GM13976 (cell line): ENCODE measurements at regions not wholly inside any gene's neighbourhood (a gene's known extent, or its start where the extent isn't known, plus 50 kb on each side); places are given as distances from the start of the nearest gene placed in this dataset.

ENCODE experiments used
- DNase-seq: peaks from one replicate; pipeline ENCODE4 v3.0.0; 2012; ENCODE audit warnings: low spot score
- in situ Hi-C: fragments of 300-500 bp; cut with MboI; formaldehyde crosslinking; loops from one replicate; pipeline ENCODE4 v1.12.0; 2022; ENCODE audit warnings: low sequenced_read_pairs, mixed read lengths, inconsistent platforms; ENCODE audit not compliant: unreplicated experiment
- TF ChIP-seq, protein P1 (sequence below): IDR thresholded peaks from 2 replicates; pipeline ENCODE4 v1.5.1; 2012; ENCODE audit warnings: borderline replicate concordance, mild to moderate bottlenecking; ENCODE audit not compliant: insufficient read depth; ENCODE audit errors: extremely low read depth, missing control alignments, control extremely low read depth

DNA sequence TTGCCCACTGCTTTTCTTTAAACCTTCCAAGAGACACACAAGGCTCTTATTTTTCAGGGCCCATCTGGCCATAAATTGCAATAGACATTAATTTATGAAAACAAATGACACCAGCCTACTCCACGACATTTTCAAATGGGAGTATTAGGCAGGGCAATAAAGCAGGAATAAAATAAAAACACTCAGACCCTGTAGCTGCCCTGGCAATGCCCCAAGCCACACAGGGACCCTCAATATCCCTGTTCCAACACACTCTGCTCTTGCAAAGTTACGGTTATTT lies 550.8 kb upstream of the TNP1 start:
- DNase-seq = no peak
- TF ChIP-seq, protein P1, sequence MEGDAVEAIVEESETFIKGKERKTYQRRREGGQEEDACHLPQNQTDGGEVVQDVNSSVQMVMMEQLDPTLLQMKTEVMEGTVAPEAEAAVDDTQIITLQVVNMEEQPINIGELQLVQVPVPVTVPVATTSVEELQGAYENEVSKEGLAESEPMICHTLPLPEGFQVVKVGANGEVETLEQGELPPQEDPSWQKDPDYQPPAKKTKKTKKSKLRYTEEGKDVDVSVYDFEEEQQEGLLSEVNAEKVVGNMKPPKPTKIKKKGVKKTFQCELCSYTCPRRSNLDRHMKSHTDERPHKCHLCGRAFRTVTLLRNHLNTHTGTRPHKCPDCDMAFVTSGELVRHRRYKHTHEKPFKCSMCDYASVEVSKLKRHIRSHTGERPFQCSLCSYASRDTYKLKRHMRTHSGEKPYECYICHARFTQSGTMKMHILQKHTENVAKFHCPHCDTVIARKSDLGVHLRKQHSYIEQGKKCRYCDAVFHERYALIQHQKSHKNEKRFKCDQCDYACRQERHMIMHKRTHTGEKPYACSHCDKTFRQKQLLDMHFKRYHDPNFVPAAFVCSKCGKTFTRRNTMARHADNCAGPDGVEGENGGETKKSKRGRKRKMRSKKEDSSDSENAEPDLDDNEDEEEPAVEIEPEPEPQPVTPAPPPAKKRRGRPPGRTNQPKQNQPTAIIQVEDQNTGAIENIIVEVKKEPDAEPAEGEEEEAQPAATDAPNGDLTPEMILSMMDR = no peak
- in situ Hi-C loops = no loop called here

DNA sequence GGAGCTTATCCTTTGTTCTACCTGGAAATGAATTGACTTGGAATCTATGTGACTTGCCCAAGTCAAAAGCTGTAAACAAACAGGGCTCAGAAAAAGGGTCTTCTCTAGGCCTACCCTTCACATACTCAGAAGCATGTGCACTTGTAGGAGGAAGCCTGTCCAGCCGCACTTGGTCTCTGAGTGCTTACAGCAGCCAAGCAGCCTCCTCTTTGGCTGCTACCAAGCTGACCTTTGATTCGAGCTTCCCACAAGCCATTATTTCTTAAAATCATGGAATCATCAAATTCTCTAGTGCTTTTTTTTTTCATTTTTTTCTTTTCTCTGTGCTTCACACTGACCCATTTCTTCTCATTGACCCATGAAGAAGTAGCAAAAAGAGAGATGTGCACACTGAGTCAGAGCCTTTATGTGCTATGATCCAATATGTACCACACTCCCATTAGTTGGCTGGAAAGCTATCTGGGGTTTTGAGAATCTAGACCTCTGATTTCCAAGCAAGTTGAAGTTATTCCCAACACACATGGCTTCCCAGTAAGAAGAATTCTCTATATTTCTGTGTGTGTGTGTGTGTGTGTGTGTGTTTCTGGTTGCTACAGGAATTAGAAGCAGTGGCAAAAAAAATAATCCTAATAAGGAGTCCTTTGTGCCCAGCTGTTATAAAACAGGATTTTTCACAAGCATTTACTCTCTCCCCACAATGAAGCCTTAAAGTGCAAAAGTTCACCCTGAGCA lies 550.3 kb upstream of the TNP1 start:
- no peak for DNase-seq
- TF ChIP-seq, protein P1 = no peak
- in situ Hi-C loops = no loop called here

DNA sequence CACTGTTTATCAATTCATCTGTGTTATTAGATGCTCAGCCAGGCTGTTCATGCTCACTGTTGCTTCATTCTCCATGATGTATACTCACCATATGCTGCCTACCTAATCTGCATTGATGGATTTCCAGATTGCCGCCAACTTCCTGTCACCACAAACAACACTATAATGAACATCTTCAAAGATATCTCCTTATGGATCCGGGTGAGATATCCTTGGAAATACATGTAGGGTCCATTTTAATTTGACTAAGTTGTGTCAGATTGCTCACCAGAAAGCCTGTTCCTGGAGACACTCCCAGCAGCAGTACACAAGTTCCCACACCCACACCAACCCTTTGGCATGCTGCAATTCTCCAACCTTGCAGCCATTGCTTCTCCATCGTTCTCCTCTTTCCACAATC lies 547.5 kb upstream of the TNP1 start:
- in situ Hi-C loops = no loop called here
- no peak for DNase-seq
- TF ChIP-seq, protein P1 = no peak

DNA sequence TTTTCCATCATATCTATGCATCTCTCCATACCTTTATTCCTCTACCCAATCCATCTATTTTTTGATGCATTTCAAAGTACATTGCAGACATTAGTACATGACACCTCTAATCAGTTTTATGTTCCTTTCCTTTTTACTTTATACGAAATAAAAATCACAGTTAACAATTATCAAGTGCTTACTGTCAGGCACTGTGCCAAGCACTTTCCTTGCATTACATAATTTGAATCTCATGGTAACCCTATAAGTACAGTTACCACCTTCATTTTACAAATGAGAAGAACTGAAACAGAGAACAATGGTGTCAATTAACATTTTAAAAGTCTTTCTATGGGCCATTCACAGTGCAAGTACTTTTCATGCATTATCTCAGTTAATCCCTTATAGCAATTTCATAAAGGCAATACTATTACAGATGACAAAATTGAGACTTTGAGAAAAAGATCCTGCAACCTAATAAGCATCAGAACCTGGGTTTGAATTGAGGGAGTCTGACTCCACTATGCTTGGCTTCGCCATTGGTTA lies 544.4 kb upstream of the TNP1 start:
- TF ChIP-seq, protein P1 = no peak
- DNase-seq = no peak
- in situ Hi-C loops = no loop called here

DNA sequence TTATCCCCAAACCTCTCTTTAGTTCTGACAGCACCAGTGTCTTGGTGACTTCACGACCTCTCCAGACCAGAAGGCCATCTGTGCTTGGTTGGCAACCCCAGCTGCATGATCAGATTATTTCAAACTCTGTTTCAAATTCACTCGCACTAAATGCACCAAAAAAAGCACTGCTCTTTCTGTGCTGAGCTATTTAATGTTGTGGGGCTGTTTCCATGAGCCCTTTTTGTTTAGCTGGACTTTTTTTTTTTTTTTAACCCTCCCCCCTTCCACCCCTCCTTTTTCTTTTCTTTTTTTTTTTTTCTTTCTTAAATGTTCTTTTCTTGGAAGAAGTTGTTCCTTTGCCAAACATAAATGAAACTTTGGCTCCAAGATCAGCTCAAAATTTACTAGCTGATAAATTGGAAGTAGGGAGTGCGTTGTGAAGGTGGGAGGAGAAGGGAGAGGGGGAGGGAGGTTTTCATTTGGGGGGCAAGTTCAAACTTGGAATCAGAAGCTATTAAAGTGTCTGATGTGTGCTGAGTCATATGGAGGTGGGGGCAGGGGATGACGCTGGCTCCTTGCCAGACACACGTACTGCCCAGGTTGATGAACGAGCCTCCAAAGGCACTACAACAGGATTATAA lies 543.0 kb upstream of the TNP1 start:
- in situ Hi-C loops = no loop called here
- TF ChIP-seq, protein P1 = no peak
- no peak for DNase-seq

DNA sequence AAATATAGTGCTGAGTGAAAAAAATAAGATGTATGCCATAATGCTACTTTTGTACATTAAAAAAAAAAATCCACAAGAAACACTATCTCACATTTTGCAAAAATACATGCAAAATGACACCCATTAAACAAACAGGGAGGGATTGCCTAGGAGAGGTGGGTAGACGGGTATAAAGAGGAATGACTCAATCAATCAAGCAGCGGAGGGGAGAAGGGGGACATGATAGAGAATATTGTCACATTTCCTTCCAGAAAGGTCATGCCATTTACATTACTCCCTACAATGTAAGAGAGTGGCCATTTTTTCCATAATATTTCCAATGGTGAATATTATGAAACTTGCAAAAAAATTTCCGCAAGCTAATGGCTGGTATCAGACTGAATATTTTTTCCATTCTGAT lies 542.3 kb upstream of the TNP1 start:
- TF ChIP-seq, protein P1 = no peak
- no peak for DNase-seq
- in situ Hi-C loops = no loop called here
